Activated CD4-positive, alpha-beta T cell treated with anti-CD3 and anti-CD28 coated beads, Interleukin-10, Interleukin-2, amounts not matched to agents 100 ng/mL and 50 ng/mL, durations not matched to agents 16 hours and 8 hours (primary cell): ENCODE measurements at regions not wholly inside any gene's neighbourhood (a gene's known extent, or its start where the extent isn't known, plus 50 kb on each side); places are given as distances from the start of the nearest gene placed in this dataset.

Experiments used
- DNase-seq: peaks from one replicate; pipeline ENCODE4 v3.0.0-alpha.2; 2020

GRCh38 chr2:126531029-126531428, 124.9 kb upstream of the GYPC start:
- no peak for DNase-seq

- DNase-seq, result no peak
Measured at GRCh38 chr2:126534478-126534877, 121.5 kb upstream of the GYPC start.

- no peak for DNase-seq
Measured at GRCh38 chr2:126535408-126535807, 120.5 kb upstream of the GYPC start.

GRCh38 chr2:126536605-126537200, 119.3 kb upstream of the GYPC start:
- no peak for DNase-seq

GRCh38 chr2:126539101-126539500, 116.9 kb upstream of the GYPC start:
- DNase-seq, result no peak

- DNase-seq, result no peak
Measured at GRCh38 chr2:126542247-126542646, 113.7 kb upstream of the GYPC start.

- DNase-seq, result no peak
Measured at GRCh38 chr2:126543081-126543480, 112.9 kb upstream of the GYPC start.

- DNase-seq, result no peak
Measured at GRCh38 chr2:126558029-126558428, 97.9 kb upstream of the GYPC start.

- DNase-seq, result no peak
Measured at GRCh38 chr2:126568734-126569133, 87.2 kb upstream of the GYPC start.

GRCh38 chr2:126571403-126571802, 84.6 kb upstream of the GYPC start:
- no peak for DNase-seq

GRCh38 chr2:126575631-126576030, 80.3 kb upstream of the GYPC start:
- no peak for DNase-seq

- no peak for DNase-seq
Measured at GRCh38 chr2:126579868-126580267, 76.1 kb upstream of the GYPC start.

GRCh38 chr2:126586317-126586716, 69.6 kb upstream of the GYPC start:
- no peak for DNase-seq

- DNase-seq, result no peak
Measured at GRCh38 chr2:126599062-126599461, 56.9 kb upstream of the GYPC start.

- DNase-seq, result no peak
Measured at GRCh38 chr2:126600742-126601141, 55.2 kb upstream of the GYPC start.

GRCh38 chr2:126602334-126602733, 53.6 kb upstream of the GYPC start:
- no peak for DNase-seq
